ENCODE measurements at regions not wholly inside any gene's neighbourhood (a gene's known extent, or its start where the extent isn't known, plus 50 kb on each side); places are given as distances from the start of the nearest gene placed in this dataset.
"Not testable (repeated sequence)": the region's sequence is repeated elsewhere in the genome, so short reads cannot be mapped to it uniquely, and the experiment has no call there.

DNA sequence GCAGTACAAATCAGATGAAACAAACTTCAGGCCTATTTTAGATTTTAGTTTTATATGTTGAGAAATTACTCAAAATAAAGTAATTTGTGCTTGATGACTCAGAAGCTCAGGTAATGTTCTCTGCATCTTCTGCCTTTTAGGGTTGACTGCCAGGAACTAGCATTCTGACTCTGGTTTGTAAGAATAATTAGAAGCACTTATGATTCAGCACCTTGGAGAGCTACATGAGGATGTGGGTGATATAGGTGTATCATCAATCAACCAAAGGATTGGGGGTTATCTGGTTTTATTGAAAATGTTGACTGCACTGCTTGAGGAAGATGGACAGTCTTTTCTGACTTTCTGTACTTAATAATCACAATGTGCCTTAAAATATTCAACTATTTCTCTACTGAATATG, 118.7 kb upstream of the SGCD start:
- peak; percentile 46 for DNase-seq

DNA sequence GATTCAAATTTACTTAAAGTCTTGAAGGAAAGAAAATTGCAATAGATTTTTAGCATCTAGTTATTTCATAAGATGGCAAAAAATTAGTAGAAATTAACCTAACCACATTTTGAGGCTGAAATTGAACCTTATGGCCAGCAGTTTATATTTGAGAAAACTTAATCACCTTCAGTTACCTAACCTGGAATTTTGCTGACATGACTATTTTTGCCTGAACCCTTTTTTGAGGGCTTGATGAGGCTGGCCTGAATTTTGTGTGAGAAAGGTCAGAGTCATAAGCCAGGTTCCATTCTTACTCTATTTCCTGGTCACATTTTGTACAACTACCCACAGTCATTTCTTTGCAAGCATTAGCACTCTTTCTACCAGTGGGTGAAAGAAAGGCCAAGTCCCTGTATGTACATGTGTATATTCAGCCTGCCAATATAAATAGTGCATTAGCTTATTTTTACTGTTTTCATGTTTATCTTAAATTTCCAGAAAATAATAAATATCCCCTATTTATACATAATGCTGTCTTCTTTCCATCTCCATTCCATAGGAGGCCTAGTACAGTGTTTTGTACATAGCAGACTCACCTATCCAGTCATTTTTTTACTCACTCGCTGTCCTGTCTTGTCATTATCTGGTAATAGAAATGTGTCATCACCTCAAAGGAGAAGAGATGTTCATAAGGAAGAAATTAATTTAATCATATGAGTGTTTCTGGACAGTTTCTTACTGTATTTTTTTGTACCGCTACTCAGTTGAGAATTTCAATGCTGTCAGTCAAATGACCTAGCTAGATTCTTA, 108.4 kb upstream of the SGCD start:
- DNase-seq = no peak

- peak; percentile 68 for DNase-seq
Measured at GRCh38 chr5:156219483-156220005, 107.4 kb upstream of the SGCD start.

DNA sequence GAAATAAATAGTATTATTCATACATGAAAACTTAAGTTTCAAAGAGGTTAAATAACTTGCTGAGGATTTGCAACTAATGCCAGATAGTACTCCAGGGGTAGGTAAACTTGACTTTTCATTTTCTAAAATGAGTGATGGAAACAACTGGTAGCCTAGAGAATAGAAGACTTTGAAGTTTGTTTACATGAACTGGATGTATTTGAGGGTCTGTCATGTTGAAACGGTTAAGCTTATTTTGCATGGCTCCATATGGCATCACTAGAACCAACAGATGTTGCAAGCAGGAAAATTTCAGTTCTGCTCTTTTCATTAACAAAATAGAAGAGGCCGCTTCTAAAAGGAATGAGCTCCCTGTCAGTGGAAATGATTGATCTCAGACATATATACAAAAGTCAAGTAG, 105.1 kb upstream of the SGCD start:
- peak; percentile 83 for DNase-seq

GRCh38 chr5:156223547-156223946, 103.4 kb upstream of the SGCD start:
- DNase-seq = no peak

- DNase-seq = not testable (repeated sequence)
Measured at GRCh38 chr5:156226485-156226884, 100.5 kb upstream of the SGCD start.

DNA sequence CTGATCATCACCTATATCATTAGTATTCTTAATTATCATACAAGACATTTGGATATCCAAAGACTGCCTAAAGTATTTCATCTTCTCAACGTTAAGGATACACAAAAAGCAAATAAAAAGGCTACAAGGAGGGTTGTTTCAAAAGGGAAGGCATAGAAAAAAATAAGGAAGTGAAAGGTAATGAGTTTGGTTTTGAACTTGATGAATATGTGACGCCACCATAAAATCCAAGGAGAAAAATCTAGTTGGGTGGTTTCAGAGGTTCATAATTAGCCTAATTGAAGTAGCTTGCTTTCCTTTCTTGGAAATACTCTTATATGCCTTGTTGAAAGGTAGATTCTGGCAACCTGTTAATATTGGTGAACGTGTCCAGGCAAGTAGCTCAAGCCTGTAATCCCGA, 96.1 kb upstream of the SGCD start:
- no peak for DNase-seq

- no peak for DNase-seq
Measured at GRCh38 chr5:156232251-156232869, 94.6 kb upstream of the SGCD start.

GRCh38 chr5:156237361-156237760, 89.6 kb upstream of the SGCD start:
- no peak for DNase-seq

- DNase-seq = no peak
Measured at GRCh38 chr5:156239800-156240199, 87.2 kb upstream of the SGCD start.

GRCh38 chr5:156240414-156240813, 86.5 kb upstream of the SGCD start:
- no peak for DNase-seq

- DNase-seq = no peak
Measured at GRCh38 chr5:156241266-156241665, 85.7 kb upstream of the SGCD start.

- DNase-seq = no peak
Measured at GRCh38 chr5:156245895-156246294, 81.1 kb upstream of the SGCD start.

GRCh38 chr5:156251076-156251475, 75.9 kb upstream of the SGCD start:
- DNase-seq = no peak

GRCh38 chr5:156253130-156253529, 73.8 kb upstream of the SGCD start:
- DNase-seq = no peak

DNA sequence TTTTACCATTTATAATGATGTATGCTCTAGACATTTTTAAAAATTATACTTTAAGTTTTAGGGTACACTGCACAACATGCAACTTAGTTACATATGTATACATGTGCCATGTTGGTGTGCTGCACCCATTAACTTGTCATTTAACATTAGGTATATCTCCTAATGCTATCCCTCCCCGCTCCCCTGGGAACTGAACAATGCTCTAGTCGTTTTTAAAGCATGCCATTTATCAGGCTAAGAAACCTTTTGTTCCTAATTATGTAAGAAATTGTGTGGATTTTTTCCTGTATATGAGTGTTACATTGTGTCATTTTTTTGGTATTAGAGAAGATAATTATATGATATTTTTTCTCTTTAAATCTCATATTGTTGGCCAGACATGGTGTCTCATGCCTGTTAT, 72.8 kb upstream of the SGCD start:
- DNase-seq = no peak

GRCh38 chr5:156256642-156257041, 70.3 kb upstream of the SGCD start:
- no peak for DNase-seq

DNA sequence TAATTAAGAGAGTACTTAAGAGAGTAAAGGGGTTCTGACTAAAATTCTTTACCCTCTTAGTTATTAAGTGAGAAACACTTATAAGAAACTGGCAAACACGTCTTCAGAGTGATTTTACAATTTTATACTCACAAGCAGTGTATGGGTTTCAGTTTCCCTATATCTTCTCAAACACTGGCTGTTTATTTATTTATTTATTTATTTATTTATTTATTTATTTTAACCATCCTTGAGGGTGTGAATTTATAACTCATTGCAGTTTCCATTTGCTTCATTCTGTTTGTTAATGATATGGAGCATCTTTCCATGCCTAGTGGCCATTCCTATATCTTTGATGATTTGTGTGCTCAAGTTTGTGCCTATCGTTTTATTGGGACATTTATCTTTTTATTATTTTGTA, 68.0 kb upstream of the SGCD start:
- DNase-seq = no peak

GRCh38 chr5:156259618-156260017, 67.3 kb upstream of the SGCD start:
- DNase-seq = no peak

GRCh38 chr5:156261275-156261939, 65.6 kb upstream of the SGCD start:
- DNase-seq = no peak

DNA sequence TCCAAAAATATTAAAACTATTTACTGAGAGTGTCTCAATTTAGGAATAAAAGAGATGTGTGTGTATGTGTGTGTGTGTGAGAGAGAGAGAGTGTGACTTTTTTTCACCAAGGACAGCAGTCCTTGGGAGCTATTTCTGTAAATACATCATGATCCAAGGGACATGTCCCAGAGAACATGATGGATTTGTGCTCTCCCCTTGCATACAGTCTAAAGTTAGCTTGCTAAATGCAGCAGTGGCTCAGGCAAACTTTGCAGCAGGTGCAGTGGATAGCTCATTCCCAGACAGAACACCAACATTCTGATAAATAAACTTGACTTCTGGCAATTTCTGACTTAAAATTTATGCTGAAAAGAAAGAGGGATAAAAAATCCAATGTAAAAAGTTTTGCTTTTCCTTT, 55.4 kb upstream of the SGCD start:
- peak; percentile 55 for DNase-seq

DNA sequence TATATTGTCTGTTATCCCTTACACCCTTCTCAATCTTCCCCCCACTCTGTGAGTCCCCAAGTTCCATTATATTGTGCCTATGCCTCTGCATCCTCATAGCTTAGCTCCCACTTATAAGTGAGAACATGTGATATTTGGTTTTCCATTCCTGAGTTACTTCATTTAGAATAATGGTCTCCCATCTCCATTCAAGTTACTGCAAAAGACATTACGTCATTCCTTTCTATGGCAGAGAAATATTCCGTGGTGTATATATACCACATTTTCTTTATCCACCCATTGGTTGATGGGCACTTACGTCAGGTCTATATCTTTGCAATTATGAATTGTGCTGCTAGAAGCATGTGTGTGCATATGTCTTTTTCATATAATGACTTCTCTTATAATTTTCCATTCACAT, 54.8 kb upstream of the SGCD start:
- no peak for DNase-seq

DNA sequence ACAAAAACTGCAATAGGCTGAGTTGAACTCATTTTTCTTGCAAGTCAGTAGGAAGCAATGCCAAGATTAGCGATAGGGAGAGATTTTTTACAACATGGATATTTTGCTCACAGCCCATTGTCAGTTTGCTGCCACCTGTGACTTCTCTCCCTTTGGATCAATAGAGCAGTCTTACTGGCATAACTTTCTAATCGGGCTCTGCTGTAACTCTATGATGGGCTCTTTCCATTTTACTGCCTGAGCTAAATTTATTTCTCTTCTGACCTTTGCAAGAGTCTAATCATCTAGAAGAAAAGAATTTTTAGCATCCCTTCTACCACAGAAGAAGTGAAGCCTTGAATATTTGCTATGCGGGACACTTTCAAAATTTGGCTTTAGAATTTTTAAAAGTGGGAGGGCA, 53.6 kb upstream of the SGCD start:
- no peak for DNase-seq

All from tongue (tissue), 1 donor.